ENCODE measurements at regions not wholly inside any gene's neighbourhood (a gene's known extent, or its start where the extent isn't known, plus 50 kb on each side); places are given as distances from the start of the nearest gene placed in this dataset.

- WGBS (ENCODE audit: insufficient coverage): 91% methylated on average over 6 of the region's 6 CpGs
- Histone ChIP-seq H3K4me1 (ENCODE audit: control insufficient read depth, insufficient read depth, low read length) (no peaks in the 10 kb centered on the region), H3K27me3 (ENCODE audit: control insufficient read depth, insufficient read depth, low read length) (no peaks in the 10 kb centered on the region), H3K36me3 (ENCODE audit: control insufficient read depth, insufficient read depth, low read length) (no peaks in the 10 kb centered on the region), H3K4me3 (ENCODE audit: low read length) (no peak overlapping the region), H3K27ac (ENCODE audit: low read length) (no peak overlapping the region), H3K9me3 (replicated peaks; ENCODE audit: control insufficient read depth, low read depth, low read length) (no peaks in the 10 kb centered on the region)
- DNase-seq: no peak
These were observed 383.4 kb upstream of the MEIS2 start for GRCh38 chr15:37483779-37484178.

- Histone ChIP-seq H3K4me3 (ENCODE audit: low read length) (no peak overlapping the region), H3K27ac (ENCODE audit: low read length) (no peak overlapping the region), H3K4me1 (ENCODE audit: control insufficient read depth, insufficient read depth, low read length) (no peaks in the 10 kb centered on the region), H3K9me3 (replicated peaks; ENCODE audit: control insufficient read depth, low read depth, low read length) (no peaks in the 10 kb centered on the region), H3K36me3 (ENCODE audit: control insufficient read depth, insufficient read depth, low read length) (no peaks in the 10 kb centered on the region), H3K27me3 (ENCODE audit: control insufficient read depth, insufficient read depth, low read length) (no peaks in the 10 kb centered on the region)
- no CpG with 5 or more reads among the region's 4 CpGs for WGBS (ENCODE audit: insufficient coverage)
- no peak for DNase-seq
These were observed 384.7 kb upstream of the MEIS2 start for GRCh38 chr15:37485056-37485455.

GRCh38 chr15:37490707-37491106 is 390.4 kb upstream of the MEIS2 start:
- no peak for DNase-seq
- H3K27ac ChIP-seq (ENCODE audit: low read length): no peak overlapping the region
- no peaks in the 10 kb centered on the region for H3K27me3 ChIP-seq (ENCODE audit: control insufficient read depth, insufficient read depth, low read length)
- 96% methylated on average over 23 of the region's 26 CpGs for WGBS (ENCODE audit: insufficient coverage)
- no peak overlapping the region for H3K4me3 ChIP-seq (ENCODE audit: low read length)
- H3K9me3 ChIP-seq (replicated peaks; ENCODE audit: control insufficient read depth, low read depth, low read length): no peaks in the 10 kb centered on the region
- no peaks in the 10 kb centered on the region for H3K4me1 ChIP-seq (ENCODE audit: control insufficient read depth, insufficient read depth, low read length)
- no peaks in the 10 kb centered on the region for H3K36me3 ChIP-seq (ENCODE audit: control insufficient read depth, insufficient read depth, low read length)

- Histone ChIP-seq H3K4me3 (ENCODE audit: low read length) (no peak overlapping the region), H3K9me3 (replicated peaks; ENCODE audit: control insufficient read depth, low read depth, low read length) (peaks cover 3% of the 10 kb centered on the region), H3K4me1 (ENCODE audit: control insufficient read depth, insufficient read depth, low read length) (no peaks in the 10 kb centered on the region), H3K27me3 (ENCODE audit: control insufficient read depth, insufficient read depth, low read length) (no peaks in the 10 kb centered on the region), H3K36me3 (ENCODE audit: control insufficient read depth, insufficient read depth, low read length) (no peaks in the 10 kb centered on the region), H3K27ac (ENCODE audit: low read length) (no peak overlapping the region)
- DNase-seq: peak; percentile 4
- WGBS (ENCODE audit: insufficient coverage): no CpG with 5 or more reads among the region's 3 CpGs
These were observed 416.3 kb upstream of the MEIS2 start for GRCh38 chr15:37516621-37517020.

GRCh38 chr15:37517191-37517895 is 417.0 kb upstream of the MEIS2 start:
- Histone ChIP-seq H3K27ac (ENCODE audit: low read length) (no peak overlapping the region), H3K9me3 (replicated peaks; ENCODE audit: control insufficient read depth, low read depth, low read length) (no peaks in the 10 kb centered on the region), H3K4me1 (ENCODE audit: control insufficient read depth, insufficient read depth, low read length) (no peaks in the 10 kb centered on the region), H3K4me3 (ENCODE audit: low read length) (no peak overlapping the region), H3K27me3 (ENCODE audit: control insufficient read depth, insufficient read depth, low read length) (no peaks in the 10 kb centered on the region), H3K36me3 (ENCODE audit: control insufficient read depth, insufficient read depth, low read length) (no peaks in the 10 kb centered on the region)
- peak; percentile 57 for DNase-seq
- no CpG with 5 or more reads among the region's 6 CpGs for WGBS (ENCODE audit: insufficient coverage)

- no peak overlapping the region for H3K4me3 ChIP-seq (ENCODE audit: low read length)
- no peaks in the 10 kb centered on the region for H3K27me3 ChIP-seq (ENCODE audit: control insufficient read depth, insufficient read depth, low read length)
- WGBS (ENCODE audit: insufficient coverage): no CpG with 5 or more reads among the region's 1 CpG
- H3K4me1 ChIP-seq (ENCODE audit: control insufficient read depth, insufficient read depth, low read length): no peaks in the 10 kb centered on the region
- H3K27ac ChIP-seq (ENCODE audit: low read length): no peak overlapping the region
- no peaks in the 10 kb centered on the region for H3K36me3 ChIP-seq (ENCODE audit: control insufficient read depth, insufficient read depth, low read length)
- DNase-seq: no peak
- no peaks in the 10 kb centered on the region for H3K9me3 ChIP-seq (replicated peaks; ENCODE audit: control insufficient read depth, low read depth, low read length)
These were observed 416.0 kb upstream of the TMCO5A start for GRCh38 chr15:37518436-37518835.

- no peaks in the 10 kb centered on the region for H3K27me3 ChIP-seq (ENCODE audit: control insufficient read depth, insufficient read depth, low read length)
- no peaks in the 10 kb centered on the region for H3K9me3 ChIP-seq (replicated peaks; ENCODE audit: control insufficient read depth, low read depth, low read length)
- no peak overlapping the region for H3K27ac ChIP-seq (ENCODE audit: low read length)
- 90% methylated on average over 2 of the region's 2 CpGs for WGBS (ENCODE audit: insufficient coverage)
- DNase-seq: no peak
- no peaks in the 10 kb centered on the region for H3K36me3 ChIP-seq (ENCODE audit: control insufficient read depth, insufficient read depth, low read length)
- H3K4me1 ChIP-seq (ENCODE audit: control insufficient read depth, insufficient read depth, low read length): no peaks in the 10 kb centered on the region
- no peak overlapping the region for H3K4me3 ChIP-seq (ENCODE audit: low read length)
These were observed 414.4 kb upstream of the TMCO5A start for GRCh38 chr15:37520026-37520425.

- Histone ChIP-seq H3K27ac (ENCODE audit: low read length) (no peak overlapping the region), H3K36me3 (ENCODE audit: control insufficient read depth, insufficient read depth, low read length) (no peaks in the 10 kb centered on the region), H3K9me3 (replicated peaks; ENCODE audit: control insufficient read depth, low read depth, low read length) (no peaks in the 10 kb centered on the region), H3K4me3 (ENCODE audit: low read length) (no peak overlapping the region), H3K4me1 (ENCODE audit: control insufficient read depth, insufficient read depth, low read length) (no peaks in the 10 kb centered on the region), H3K27me3 (ENCODE audit: control insufficient read depth, insufficient read depth, low read length) (no peaks in the 10 kb centered on the region)
- WGBS (ENCODE audit: insufficient coverage): no CpG with 5 or more reads among the region's 1 CpG
- no peak for DNase-seq
These were observed 413.6 kb upstream of the TMCO5A start for GRCh38 chr15:37520882-37521281.

GRCh38 chr15:37524601-37525000 is 409.8 kb upstream of the TMCO5A start:
- Histone ChIP-seq H3K9me3 (replicated peaks; ENCODE audit: control insufficient read depth, low read depth, low read length) (no peaks in the 10 kb centered on the region), H3K4me1 (ENCODE audit: control insufficient read depth, insufficient read depth, low read length) (no peaks in the 10 kb centered on the region), H3K27ac (ENCODE audit: low read length) (no peak overlapping the region), H3K27me3 (ENCODE audit: control insufficient read depth, insufficient read depth, low read length) (no peaks in the 10 kb centered on the region), H3K36me3 (ENCODE audit: control insufficient read depth, insufficient read depth, low read length) (no peaks in the 10 kb centered on the region), H3K4me3 (ENCODE audit: low read length) (no peak overlapping the region)
- DNase-seq: no peak

GRCh38 chr15:37528432-37528831 is 406.0 kb upstream of the TMCO5A start:
- H3K9me3 ChIP-seq (replicated peaks; ENCODE audit: control insufficient read depth, low read depth, low read length): no peaks in the 10 kb centered on the region
- no peaks in the 10 kb centered on the region for H3K4me1 ChIP-seq (ENCODE audit: control insufficient read depth, insufficient read depth, low read length)
- no peaks in the 10 kb centered on the region for H3K36me3 ChIP-seq (ENCODE audit: control insufficient read depth, insufficient read depth, low read length)
- no peak overlapping the region for H3K4me3 ChIP-seq (ENCODE audit: low read length)
- no peak overlapping the region for H3K27ac ChIP-seq (ENCODE audit: low read length)
- no peaks in the 10 kb centered on the region for H3K27me3 ChIP-seq (ENCODE audit: control insufficient read depth, insufficient read depth, low read length)
- DNase-seq: no peak
- no CpG with 5 or more reads among the region's 2 CpGs for WGBS (ENCODE audit: insufficient coverage)

All from muscle of leg (tissue), 3 donors.